CD14-positive monocyte (primary cell): ENCODE measurements at regions not wholly inside any gene's neighbourhood (a gene's known extent, or its start where the extent isn't known, plus 50 kb on each side); places are given as distances from the start of the nearest gene placed in this dataset.

Experiments
- DNase-seq, 3 donors: peaks; one replicate each; pipeline ENCODE4 v3.0.0-alpha.2; 2011 to 2022
- H2AFZ ChIP-seq: 2 replicates; pipeline ENCODE4 v1.6.0; 2012; ENCODE audit warnings: mild to moderate bottlenecking, low read depth, low read length, inconsistent platforms; ENCODE audit not compliant: insufficient read depth, poor library complexity, severe bottlenecking
- H3K27ac ChIP-seq, 2 donors: 1 replicate in 1 of 2; 2 replicates in 1 of 2; pipeline ENCODE4 v1.5.1; 2012 to 2013; ENCODE audit warnings: low read length in 2 of 2, control low read depth in 1 of 2, inconsistent platforms in 1 of 2, low read depth in 1 of 2, mild to moderate bottlenecking in 1 of 2
- H3K27me3 ChIP-seq, 2 donors: one replicate each; pipeline versions ENCODE4 v1.6.0 to v1.6.1; 2011 to 2013; ENCODE audit warnings: low read length in 2 of 2; ENCODE audit not compliant: control insufficient read depth in 2 of 2, insufficient read depth in 2 of 2
- H3K36me3 ChIP-seq, 2 donors: replicated peaks in 1 of 2; 1 replicate in 1 of 2; 2 replicates in 1 of 2; pipeline versions ENCODE4 v1.5.1 to v1.6.1; 2012 to 2013; ENCODE audit warnings: low read length in 2 of 2, control low read depth in 1 of 2, inconsistent platforms in 1 of 2, mild to moderate bottlenecking in 1 of 2; ENCODE audit not compliant: insufficient read depth in 2 of 2, control insufficient read depth in 1 of 2
- H3K4me1 ChIP-seq, 2 donors: 1 replicate in 1 of 2; 2 replicates in 1 of 2; pipeline versions ENCODE4 v1.5.1 to v1.6.1; 2012 to 2013; ENCODE audit warnings: low read length in 2 of 2, control low read depth in 1 of 2, inconsistent platforms in 1 of 2, mild to moderate bottlenecking in 1 of 2, moderate library complexity in 1 of 2; ENCODE audit not compliant: insufficient read depth in 2 of 2, control insufficient read depth in 1 of 2
- H3K4me2 ChIP-seq: replicated peaks from 2 replicates; pipeline ENCODE3; 2012; ENCODE audit warnings: low read length, moderate library complexity, mild to moderate bottlenecking; ENCODE audit not compliant: poor library complexity, severe bottlenecking; ENCODE audit errors: extremely low read depth
- H3K4me3 ChIP-seq, 3 experiments: fragments of 200-600 bp in 1 of 3; sonication (generic) in 1 of 3; replicated peaks in 1 of 3; 1 replicate in 2 of 3; 2 replicates in 1 of 3; pipeline ENCODE4 v1.5.1; 2011 to 2013; ENCODE audit warnings: low read length in 3 of 3, mild to moderate bottlenecking in 3 of 3, control low read depth in 2 of 3, low read depth in 2 of 3, inconsistent platforms in 1 of 3, moderate library complexity in 1 of 3
- H3K79me2 ChIP-seq: 2 replicates; pipeline ENCODE4 v1.6.0; 2012; ENCODE audit warnings: mild to moderate bottlenecking, control low read depth, inconsistent platforms, low read length, moderate library complexity; ENCODE audit not compliant: insufficient read depth
- H3K9ac ChIP-seq: 2 replicates; pipeline ENCODE4 v1.6.0; 2017; ENCODE audit warnings: low read length, mild to moderate bottlenecking; ENCODE audit not compliant: insufficient read depth, poor library complexity, severe bottlenecking
- H3K9me3 ChIP-seq, 2 donors: replicated peaks in 1 of 2; 1 replicate in 1 of 2; 2 replicates in 1 of 2; pipeline versions ENCODE4 v1.5.1 to v1.6.1; 2012 to 2013; ENCODE audit warnings: low read length in 2 of 2, control low read depth in 1 of 2; ENCODE audit not compliant: control insufficient read depth in 1 of 2, insufficient read depth in 1 of 2
- H4K20me1 ChIP-seq: 2 replicates; pipeline ENCODE4 v1.6.0; 2012; ENCODE audit warnings: mild to moderate bottlenecking, low read length, control low read depth, moderate library complexity; ENCODE audit not compliant: insufficient read depth
- H3K27ac Mint-ChIP-seq, 7 donors: one replicate each; pipeline ENCODE4 v1.8.0; 2020; ENCODE audit warnings: mild to moderate bottlenecking in 7 of 7, mixed read lengths in 7 of 7, moderate library complexity in 6 of 7, inconsistent platforms in 2 of 7
- H3K27me3 Mint-ChIP-seq, 3 donors: one replicate each; pipeline ENCODE4 v1.8.0; 2021 to 2022; ENCODE audit warnings: low read depth in 3 of 3, mild to moderate bottlenecking in 3 of 3, mixed read lengths in 3 of 3, moderate library complexity in 3 of 3, inconsistent platforms in 1 of 3
- H3K36me3 Mint-ChIP-seq, 2 donors: one replicate each; pipeline ENCODE4 v1.8.0; 2020; ENCODE audit warnings: mixed read lengths in 2 of 2, inconsistent platforms in 1 of 2, mild to moderate bottlenecking in 1 of 2
- H3K4me1 Mint-ChIP-seq: one replicate; pipeline ENCODE4 v1.8.0; 2020; ENCODE audit warnings: mild to moderate bottlenecking, mixed read lengths
- H3K4me3 Mint-ChIP-seq, 2 donors: one replicate each; pipeline ENCODE4 v1.8.0; 2020; ENCODE audit warnings: mild to moderate bottlenecking in 2 of 2, mixed read lengths in 2 of 2, moderate library complexity in 1 of 2
- H3K9me3 Mint-ChIP-seq, 7 donors: one replicate each; pipeline ENCODE4 v1.8.0; 2020 to 2022; ENCODE audit warnings: mixed read lengths in 7 of 7, mild to moderate bottlenecking in 6 of 7, moderate library complexity in 6 of 7, inconsistent platforms in 2 of 7
- CTCF ChIP-seq: fragments of 200-600 bp; IDR thresholded peaks from one replicate; pipeline ENCODE4 v1.8.0; 2022; ENCODE audit warnings: antibody characterized with exemption, mild to moderate bottlenecking
- WGBS: methylation state at CpG from one replicate; pipeline ENCODE4 v1.1.5; 2013; ENCODE audit warnings: missing lambda C conversion rate; ENCODE audit not compliant: insufficient coverage; 5-methylcytosine and 5-hydroxymethylcytosine counted together
- intact Hi-C, 2 donors: fragments of 100-400 bp; cut with micrococcal nuclease; formaldehyde crosslinking; loops; one replicate each; pipeline versions ENCODE4 v1.15.0 to v1.15.1; 2023

- H3K4me3 Mint-ChIP-seq = no peak overlapping the region
- peaks cover 4 to 9% (median 6%) of the 10 kb centered on the region in 3 donors for H3K27me3 Mint-ChIP-seq
Observed at GRCh38 chr10:78312197-78313047, 278.8 kb downstream of the RPS24 start.

DNA sequence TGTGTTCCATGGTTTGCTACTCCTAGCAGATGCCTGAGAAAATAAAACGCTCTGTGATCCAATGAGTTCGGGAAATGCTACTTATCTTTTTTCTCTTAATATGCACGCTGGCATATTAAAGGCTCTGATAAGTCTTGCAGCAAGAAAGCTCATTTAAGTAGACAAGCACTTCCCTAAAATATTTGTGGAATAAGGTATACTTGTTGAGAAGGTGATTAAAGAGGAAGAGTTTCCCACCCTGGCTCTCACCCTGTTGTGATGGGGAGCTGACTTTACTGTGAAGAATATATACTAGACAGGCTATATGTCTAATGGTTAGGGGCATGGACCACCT, 279.4 kb downstream of the RPS24 start:
- H3K4me3 ChIP-seq = no peak overlapping the region
- H3K9ac ChIP-seq = no peak overlapping the region
- no peaks in the 10 kb centered on the region for H4K20me1 ChIP-seq
- TF ChIP-seq CTCF = no peak
- Mint-ChIP-seq H3K27me3 (peaks cover 4 to 8% (median 6%) of the 10 kb centered on the region in 3 donors), H3K4me3 (no peak overlapping the region), H3K36me3 (no peaks in the 10 kb centered on the region), H3K4me1 (no peaks in the 10 kb centered on the region), H3K9me3 (no peaks in the 10 kb centered on the region), H3K27ac (no peak overlapping the region)
- H3K4me2 ChIP-seq = no peak overlapping the region
- no peak overlapping the region for H3K27ac ChIP-seq
- no CpG with 5 or more reads among the region's 3 CpGs for WGBS
- no peaks in the 10 kb centered on the region for H3K79me2 ChIP-seq
- H2AFZ ChIP-seq = no peak overlapping the region
- H3K4me1 ChIP-seq = no peaks in the 10 kb centered on the region
- no peaks in the 10 kb centered on the region for H3K9me3 ChIP-seq
- intact Hi-C loops = loop anchor here in 1 of 2 donors (5.0 kb wide), 1 partner anchor 266 kb away; no protein-coding TSS in a partner anchor
- DNase-seq = no peak
- no peaks in the 10 kb centered on the region for H3K27me3 ChIP-seq
- H3K36me3 ChIP-seq = no peaks in the 10 kb centered on the region

More at GRCh38 chr10:78312197-78313047, 278.8 kb downstream of the RPS24 start:
- no peak overlapping the region for H3K27ac Mint-ChIP-seq
- no peaks in the 10 kb centered on the region for H3K4me1 ChIP-seq
- no peak for DNase-seq
- no peaks in the 10 kb centered on the region for H3K4me1 Mint-ChIP-seq
- no peak overlapping the region for H2AFZ ChIP-seq
- no peak for TF ChIP-seq CTCF
- no peaks in the 10 kb centered on the region for H4K20me1 ChIP-seq
- H3K27ac ChIP-seq = no peak overlapping the region
- H3K4me2 ChIP-seq = no peak overlapping the region
- no peaks in the 10 kb centered on the region for H3K79me2 ChIP-seq
- no peaks in the 10 kb centered on the region for H3K9me3 ChIP-seq
- no peak overlapping the region for H3K4me3 ChIP-seq
- H3K36me3 Mint-ChIP-seq = no peaks in the 10 kb centered on the region
- H3K36me3 ChIP-seq = no peaks in the 10 kb centered on the region
- WGBS = 90% methylated on average over 2 of the region's 9 CpGs
- H3K9me3 Mint-ChIP-seq = no peaks in the 10 kb centered on the region
- intact Hi-C loops = loop anchor here in 1 of 2 donors (5.0 kb wide), 1 partner anchor 265 kb away; no protein-coding TSS in a partner anchor
- H3K27me3 ChIP-seq = no peaks in the 10 kb centered on the region
- H3K9ac ChIP-seq = no peak overlapping the region
